Peyer's patch (tissue), 4 donors: ENCODE measurements at regions not wholly inside any gene's neighbourhood (a gene's known extent, or its start where the extent isn't known, plus 50 kb on each side); places are given as distances from the start of the nearest gene placed in this dataset.

Experiments
- DNase-seq, 3 donors: peaks; one replicate each; pipeline ENCODE4 v3.0.0-alpha.2; 2017 to 2019
- H3K27ac ChIP-seq, 4 donors: fragments of 200-600 bp; sonication (generic); one replicate each; pipeline ENCODE4 v1.5.1; 2016 to 2019
- H3K27me3 ChIP-seq, 2 donors: fragments of 200-600 bp; sonication (generic); one replicate each; pipeline ENCODE4 v1.5.1; 2019
- H3K36me3 ChIP-seq, 3 donors: fragments of 200-600 bp; sonication (generic); one replicate each; pipeline ENCODE4 v1.5.1; 2016 to 2019
- H3K4me1 ChIP-seq, 4 donors: fragments of 200-600 bp; sonication (generic); one replicate each; pipeline ENCODE4 v1.5.1; 2016 to 2019
- H3K4me3 ChIP-seq, 4 donors: fragments of 200-600 bp; sonication (generic); 1 replicate in 3 of 4; 2 replicates in 1 of 4; pipeline ENCODE4 v1.5.1; 2016 to 2019; ENCODE audit warnings: mild to moderate bottlenecking in 1 of 4
- H3K9me3 ChIP-seq, 4 donors: fragments of 200-600 bp; sonication (generic); one replicate each; pipeline ENCODE4 v1.5.1; 2016 to 2019; ENCODE audit warnings: mild to moderate bottlenecking in 1 of 4
- POLR2A ChIP-seq, 2 donors: fragments of 450-650 bp; IDR thresholded peaks; one replicate each; pipeline ENCODE4 v1.5.1; 2017; ENCODE audit warnings: antibody characterized with exemption in 2 of 2, mild to moderate bottlenecking in 2 of 2, moderate library complexity in 2 of 2
- TF ChIP-seq, protein P1 (sequence below), 6 experiments: fragments of 450-650 bp in 4 of 6; fragments of 200-600 bp in 2 of 6; sonication (generic) in 1 of 6; IDR thresholded peaks; one replicate each; pipeline ENCODE4 v1.5.1; 2017 to 2019; ENCODE audit warnings: antibody characterized with exemption in 6 of 6, mild to moderate bottlenecking in 3 of 6, moderate library complexity in 1 of 6

DNA sequence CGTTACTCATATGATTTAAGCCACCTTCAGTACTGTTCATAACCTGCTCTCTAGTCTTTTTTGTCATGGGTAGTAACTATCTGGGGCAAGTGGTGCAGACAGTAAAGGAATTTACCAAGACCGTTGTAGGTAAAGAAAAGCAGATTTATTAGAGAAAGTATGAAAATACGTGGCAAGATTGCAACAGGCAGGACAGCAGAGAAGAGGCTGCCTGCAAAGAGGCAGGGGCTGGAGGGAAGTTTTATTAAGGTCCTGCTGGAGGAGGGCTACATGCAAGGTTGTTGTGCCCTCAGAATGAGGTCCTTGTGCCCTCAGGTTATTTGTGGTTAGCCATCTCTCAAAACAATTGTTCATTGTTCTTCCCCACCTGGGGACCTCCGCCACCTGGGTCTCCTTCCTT, 444.3 kb downstream of the BCKDHB start:
- no peak overlapping the region for H3K4me3 ChIP-seq
- TF ChIP-seq, protein P1, sequence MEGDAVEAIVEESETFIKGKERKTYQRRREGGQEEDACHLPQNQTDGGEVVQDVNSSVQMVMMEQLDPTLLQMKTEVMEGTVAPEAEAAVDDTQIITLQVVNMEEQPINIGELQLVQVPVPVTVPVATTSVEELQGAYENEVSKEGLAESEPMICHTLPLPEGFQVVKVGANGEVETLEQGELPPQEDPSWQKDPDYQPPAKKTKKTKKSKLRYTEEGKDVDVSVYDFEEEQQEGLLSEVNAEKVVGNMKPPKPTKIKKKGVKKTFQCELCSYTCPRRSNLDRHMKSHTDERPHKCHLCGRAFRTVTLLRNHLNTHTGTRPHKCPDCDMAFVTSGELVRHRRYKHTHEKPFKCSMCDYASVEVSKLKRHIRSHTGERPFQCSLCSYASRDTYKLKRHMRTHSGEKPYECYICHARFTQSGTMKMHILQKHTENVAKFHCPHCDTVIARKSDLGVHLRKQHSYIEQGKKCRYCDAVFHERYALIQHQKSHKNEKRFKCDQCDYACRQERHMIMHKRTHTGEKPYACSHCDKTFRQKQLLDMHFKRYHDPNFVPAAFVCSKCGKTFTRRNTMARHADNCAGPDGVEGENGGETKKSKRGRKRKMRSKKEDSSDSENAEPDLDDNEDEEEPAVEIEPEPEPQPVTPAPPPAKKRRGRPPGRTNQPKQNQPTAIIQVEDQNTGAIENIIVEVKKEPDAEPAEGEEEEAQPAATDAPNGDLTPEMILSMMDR (IDR thresholded peaks at IDR 0.05), result no peak
- TF ChIP-seq POLR2A (IDR thresholded peaks at IDR 0.05), result no peak
- no peaks in the 10 kb centered on the region for H3K9me3 ChIP-seq
- DNase-seq, result no peak
- H3K4me1 ChIP-seq, result no peaks in the 10 kb centered on the region
- no peaks in the 10 kb centered on the region for H3K27me3 ChIP-seq
- H3K36me3 ChIP-seq, result no peaks in the 10 kb centered on the region
- H3K27ac ChIP-seq, result no peak overlapping the region

DNA sequence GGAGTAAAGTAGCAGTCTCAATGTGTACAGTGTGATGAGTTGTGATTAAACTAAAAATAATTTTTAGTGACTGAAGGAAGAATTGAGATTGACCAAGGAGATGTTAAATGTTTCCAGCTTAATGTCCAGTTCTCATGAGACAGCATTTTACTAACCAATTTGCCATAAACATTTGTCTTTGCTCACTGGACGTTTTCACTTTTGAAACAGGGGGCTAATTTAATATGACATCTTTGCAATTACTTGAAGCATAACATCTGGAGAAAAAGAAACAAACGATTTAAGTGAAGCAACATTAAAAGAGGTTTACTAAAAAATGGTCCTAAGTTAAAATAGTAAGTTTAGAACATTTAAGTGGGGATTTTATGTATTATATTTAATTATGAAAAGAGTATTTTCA, 443.8 kb downstream of the BCKDHB start:
- H3K36me3 ChIP-seq, result no peaks in the 10 kb centered on the region
- no peak overlapping the region for H3K4me3 ChIP-seq
- DNase-seq, result no peak
- H3K4me1 ChIP-seq, result no peaks in the 10 kb centered on the region
- H3K27me3 ChIP-seq, result no peaks in the 10 kb centered on the region
- H3K27ac ChIP-seq, result no peak overlapping the region
- TF ChIP-seq POLR2A (IDR thresholded peaks at IDR 0.05), result no peak
- TF ChIP-seq, protein P1 (IDR thresholded peaks at IDR 0.05), result no peak
- no peaks in the 10 kb centered on the region for H3K9me3 ChIP-seq

DNA sequence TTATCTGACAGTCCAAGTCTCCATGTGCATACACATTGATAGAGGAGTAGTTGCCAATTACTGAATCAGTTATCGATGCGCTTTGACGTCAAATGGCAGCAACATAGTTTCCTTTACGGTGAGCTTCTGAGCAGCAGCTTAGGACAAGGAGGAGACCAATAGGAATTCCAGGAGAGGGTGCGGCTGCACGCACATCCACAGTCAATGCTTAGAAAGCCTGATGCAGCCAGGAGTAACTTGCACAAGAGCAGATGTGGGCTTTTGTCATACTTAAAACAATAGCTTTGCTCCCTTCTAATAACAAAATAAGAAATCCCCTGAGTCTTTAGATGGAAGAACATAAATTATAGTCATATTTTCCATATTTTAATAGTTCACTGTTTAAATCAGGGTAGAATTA, 442.1 kb downstream of the BCKDHB start:
- TF ChIP-seq, protein P1 (IDR thresholded peaks at IDR 0.05), result no peak
- TF ChIP-seq POLR2A (IDR thresholded peaks at IDR 0.05), result no peak

DNA sequence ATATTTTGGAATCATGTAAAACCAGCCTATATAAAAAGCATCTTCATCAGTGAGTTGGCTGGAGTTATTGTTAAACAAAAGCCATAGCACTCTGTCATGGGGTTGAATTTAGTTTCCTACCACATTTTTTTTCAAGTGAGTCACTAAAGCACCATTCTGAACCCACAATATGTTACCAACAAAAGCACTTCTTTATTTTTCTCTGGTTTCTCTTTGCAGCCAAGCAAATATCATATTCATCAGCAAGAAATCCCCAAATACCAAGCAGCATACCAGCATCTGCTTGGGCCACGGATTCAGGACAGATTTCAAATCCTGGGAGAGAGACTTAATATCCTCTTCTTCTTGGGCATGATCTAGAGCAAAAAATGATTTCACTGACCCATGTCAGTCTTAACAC, 441.4 kb downstream of the BCKDHB start:
- no peak overlapping the region for H3K4me3 ChIP-seq
- no peak for TF ChIP-seq POLR2A (IDR thresholded peaks at IDR 0.05)
- TF ChIP-seq, protein P1 (IDR thresholded peaks at IDR 0.05), result no peak
- H3K4me1 ChIP-seq, result no peaks in the 10 kb centered on the region
- H3K9me3 ChIP-seq, result no peaks in the 10 kb centered on the region
- H3K27ac ChIP-seq, result no peak overlapping the region
- H3K36me3 ChIP-seq, result no peaks in the 10 kb centered on the region
- DNase-seq, result no peak
- no peaks in the 10 kb centered on the region for H3K27me3 ChIP-seq

More for the DNA sequence above, 442.1 kb downstream of the BCKDHB start:
- Histone ChIP-seq H3K4me3 (no peak overlapping the region), H3K27ac (no peak overlapping the region), H3K9me3 (no peaks in the 10 kb centered on the region), H3K27me3 (no peaks in the 10 kb centered on the region), H3K4me1 (no peaks in the 10 kb centered on the region), H3K36me3 (no peaks in the 10 kb centered on the region)
- no peak for DNase-seq

DNA sequence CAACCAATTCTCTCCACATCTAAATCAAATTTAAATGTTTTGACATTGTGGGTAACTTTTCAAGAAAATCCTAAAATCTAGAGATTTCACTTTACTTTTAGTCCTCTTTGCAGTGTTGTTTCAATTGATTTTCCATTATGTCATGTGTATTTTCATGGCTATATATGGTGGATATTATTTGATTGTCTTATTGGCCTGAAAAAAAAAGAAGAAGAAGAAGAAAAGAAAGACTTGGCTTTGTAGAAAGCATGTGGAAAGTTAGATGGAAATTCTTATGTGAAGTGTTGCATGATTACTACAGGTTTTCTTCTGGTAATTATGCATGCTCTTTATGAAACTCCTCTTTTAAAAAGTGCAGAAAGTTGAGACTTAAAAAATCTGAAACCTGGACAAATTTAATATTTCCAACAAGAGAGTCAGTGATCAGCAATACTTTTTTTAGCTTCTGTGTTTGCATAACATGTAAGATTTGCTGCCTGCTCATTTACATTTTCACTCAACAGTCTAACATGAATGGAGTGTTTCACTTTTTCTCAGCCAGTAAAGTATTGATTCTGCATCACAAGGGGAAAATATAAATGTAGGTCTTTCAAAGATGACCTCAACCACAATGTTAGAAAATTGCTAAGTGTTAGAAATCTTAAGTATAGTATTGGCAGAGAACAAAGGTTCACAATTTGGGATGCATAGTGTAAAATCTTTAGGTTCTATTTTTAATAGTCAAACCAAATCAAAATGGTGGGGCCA, 438.7 kb downstream of the BCKDHB start:
- Histone ChIP-seq H3K4me3 (no peak overlapping the region), H3K27ac (no peak overlapping the region), H3K9me3 (no peaks in the 10 kb centered on the region), H3K36me3 (no peaks in the 10 kb centered on the region), H3K4me1 (no peaks in the 10 kb centered on the region), H3K27me3 (no peaks in the 10 kb centered on the region)
- DNase-seq, result no peak
- TF ChIP-seq, protein P1 (IDR thresholded peaks at IDR 0.05), result no peak

DNA sequence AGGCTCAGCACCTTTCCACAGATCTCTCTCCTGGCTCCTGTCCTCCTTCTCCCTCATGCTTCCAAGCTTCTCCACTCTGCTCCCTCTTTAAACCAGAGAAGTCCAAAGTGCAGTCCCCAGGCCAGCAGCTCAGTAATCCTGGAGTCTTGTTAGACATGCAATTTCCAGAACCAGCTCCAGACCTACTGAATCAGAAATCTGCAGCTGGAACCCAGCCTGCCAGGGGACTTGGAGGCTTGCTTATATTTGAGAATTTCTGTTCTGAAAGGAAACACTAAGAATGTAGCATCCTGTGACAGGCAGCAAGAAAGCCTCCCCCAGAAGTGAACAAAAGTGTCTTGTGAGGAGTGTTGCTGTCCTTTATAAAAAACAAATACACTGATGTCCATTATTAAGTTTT, 438.1 kb downstream of the BCKDHB start:
- DNase-seq, result no peak
- H3K27ac ChIP-seq, result no peak overlapping the region

More for the DNA sequence above, 438.1 kb downstream of the BCKDHB start:
- TF ChIP-seq POLR2A (IDR thresholded peaks at IDR 0.05), result no peak
- TF ChIP-seq, protein P1 (IDR thresholded peaks at IDR 0.05), result no peak
- no peaks in the 10 kb centered on the region for H3K36me3 ChIP-seq
- no peaks in the 10 kb centered on the region for H3K9me3 ChIP-seq
- no peaks in the 10 kb centered on the region for H3K4me1 ChIP-seq
- no peaks in the 10 kb centered on the region for H3K27me3 ChIP-seq
- H3K4me3 ChIP-seq, result no peak overlapping the region
